GM21825 (cell line): ENCODE measurements at regions not wholly inside any gene's neighbourhood (a gene's known extent, or its start where the extent isn't known, plus 50 kb on each side); places are given as distances from the start of the nearest gene placed in this dataset.

Experiments used
- ATAC-seq: cut with Tn5 transposase; IDR thresholded peaks from one replicate; pipeline ENCODE4 v1.9.1; 2021; ENCODE audit warnings: mild to moderate bottlenecking, moderate library complexity; ENCODE audit not compliant: unreplicated experiment

DNA sequence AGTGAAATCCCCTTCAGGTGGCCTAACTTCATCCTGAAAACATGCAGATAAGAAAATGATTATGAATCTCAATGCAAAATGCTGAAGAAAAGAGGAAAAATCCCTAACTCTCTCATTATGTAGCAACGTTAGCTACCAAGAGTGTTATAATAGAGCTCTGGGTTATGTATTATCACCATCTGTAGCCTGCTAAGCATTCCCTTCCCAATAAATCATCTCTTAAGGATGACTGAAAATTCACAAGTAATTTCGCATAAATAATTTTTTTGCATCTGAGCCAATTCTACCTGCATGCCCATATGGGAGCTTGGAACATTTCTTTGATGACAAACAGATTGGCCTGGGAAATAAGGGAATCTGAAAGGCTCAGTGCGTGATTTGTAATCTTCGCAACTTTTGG, 216.1 kb downstream of the HTR7 start:
- no peak for ATAC-seq

- no peak for ATAC-seq
Measured at GRCh38 chr10:90642136-90642535, 215.7 kb downstream of the HTR7 start.

DNA sequence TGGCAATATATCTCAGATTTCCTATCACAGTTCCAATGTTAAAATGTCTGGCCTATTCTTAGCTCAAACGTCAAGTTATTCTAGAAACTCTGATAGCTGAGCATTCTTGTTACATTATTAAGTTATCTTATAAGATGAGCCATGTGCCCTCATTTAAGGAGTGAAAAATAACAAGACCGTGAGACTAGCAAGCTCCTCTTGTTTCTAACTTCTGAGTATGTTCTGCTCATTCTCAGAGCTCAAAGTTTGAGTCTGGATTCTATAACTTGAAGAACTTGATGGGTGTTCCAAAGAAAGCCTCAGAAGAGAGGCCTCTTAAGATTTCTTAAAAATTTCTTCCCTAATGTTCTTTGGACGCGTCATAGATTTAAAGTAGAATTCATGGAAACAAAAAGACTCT, 215.2 kb downstream of the HTR7 start:
- ATAC-seq = no peak

- ATAC-seq = no peak
Measured at GRCh38 chr10:90644165-90644564, 213.7 kb downstream of the HTR7 start.

DNA sequence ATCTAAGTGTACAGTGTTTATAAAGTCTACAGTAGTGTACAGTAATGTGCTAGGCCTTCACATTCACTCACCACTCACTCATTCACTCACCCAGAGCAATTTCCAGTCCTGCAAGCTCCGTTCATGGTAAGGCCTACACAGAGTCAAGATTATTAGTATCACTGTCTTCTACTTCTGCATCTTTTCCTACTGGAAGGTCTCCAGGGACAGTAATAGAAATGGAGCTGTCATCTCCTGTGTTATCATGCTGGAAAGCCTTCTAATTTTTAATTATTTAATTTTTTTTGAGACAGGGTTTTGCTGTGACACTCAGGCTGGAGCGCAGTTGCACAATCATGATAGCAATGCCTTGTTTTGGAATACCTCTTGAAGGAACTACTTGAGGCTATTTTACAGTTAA, 207.0 kb downstream of the HTR7 start:
- no peak for ATAC-seq

DNA sequence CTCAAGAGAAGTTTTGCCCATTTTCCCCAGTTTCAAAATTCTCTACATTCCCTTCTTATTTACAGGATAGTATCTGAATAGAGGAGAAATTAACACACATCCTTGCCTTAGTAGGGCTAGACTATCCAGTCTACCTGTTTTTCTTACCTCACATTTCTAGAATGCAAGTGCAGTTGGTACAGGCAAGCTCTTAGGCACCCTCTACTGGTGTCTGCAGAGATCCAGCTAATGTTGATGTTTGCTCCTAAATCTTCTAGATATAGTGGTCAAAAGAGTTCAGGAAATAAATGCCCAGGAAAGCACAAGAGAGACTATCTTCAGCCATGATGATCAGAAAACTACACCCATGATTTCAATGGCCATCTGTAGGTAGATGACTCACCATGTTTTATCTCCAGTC, 205.3 kb downstream of the HTR7 start:
- ATAC-seq = no peak

GRCh38 chr10:90658791-90659190, 199.0 kb downstream of the HTR7 start:
- ATAC-seq = no peak

DNA sequence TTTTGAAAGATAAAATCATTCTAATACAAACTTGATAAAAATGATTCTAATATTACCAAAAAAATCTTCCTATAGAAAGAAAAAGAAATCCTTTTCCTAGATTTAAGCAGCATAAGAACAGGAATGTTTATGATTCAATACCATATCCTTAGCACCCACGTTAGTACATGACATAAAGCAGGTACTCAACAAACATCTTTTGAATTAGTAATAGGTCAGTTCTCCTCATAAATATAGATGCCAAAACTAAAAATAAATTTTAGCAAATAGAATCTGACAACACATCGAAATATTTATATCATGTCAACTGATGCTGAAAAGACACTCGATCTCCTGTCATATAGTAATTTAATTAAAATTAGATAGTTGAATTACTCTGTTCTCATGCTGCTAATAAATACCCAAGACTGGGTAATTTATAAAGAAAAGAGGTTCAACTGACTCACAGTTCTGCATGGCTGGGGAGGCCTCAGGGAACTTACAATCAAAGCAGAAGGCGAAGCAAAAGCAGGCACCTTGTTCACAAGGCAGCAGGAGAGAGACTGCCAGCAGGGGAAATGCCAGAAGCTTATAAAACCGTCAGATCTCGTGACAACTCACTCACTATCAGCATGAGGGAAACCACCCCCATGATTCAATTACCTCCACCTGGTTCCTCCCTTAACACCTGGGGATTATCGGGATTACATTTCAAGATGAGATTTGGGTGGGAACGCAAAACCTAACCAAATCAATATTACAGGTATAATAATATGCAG, 191.8 kb downstream of the HTR7 start:
- ATAC-seq = no peak

- no peak for ATAC-seq
Measured at GRCh38 chr10:90674461-90674860, 183.4 kb downstream of the HTR7 start.

GRCh38 chr10:90674928-90675327, 182.9 kb downstream of the HTR7 start:
- no peak for ATAC-seq

DNA sequence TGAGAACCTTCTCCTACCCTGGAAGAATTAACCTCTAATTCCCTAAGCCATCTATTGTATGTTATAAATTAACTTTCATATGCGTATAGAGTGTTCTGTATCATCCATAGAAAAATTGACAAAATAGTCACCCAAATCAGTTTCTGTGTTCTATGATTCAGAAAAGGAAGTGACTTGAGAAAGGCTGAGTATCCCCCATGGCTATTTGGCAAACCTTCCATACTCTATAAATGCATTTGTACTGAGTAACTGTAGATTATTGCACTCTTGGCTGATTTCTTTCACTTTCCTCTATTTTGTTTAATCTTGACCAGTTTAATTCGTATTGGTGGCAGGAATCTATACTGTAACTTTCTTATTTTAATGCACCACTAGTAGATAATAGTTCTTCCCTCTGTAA, 182.2 kb downstream of the HTR7 start:
- no peak for ATAC-seq
